HepG2 (cell line): ENCODE measurements at regions not wholly inside any gene's neighbourhood (a gene's known extent, or its start where the extent isn't known, plus 50 kb on each side); places are given as distances from the start of the nearest gene placed in this dataset.

Source experiments
- ATAC-seq: fragments of 200-7000 bp; cut with Tn5 transposase; 3 replicates; pipeline ENCODE4 v1.9.1; 2020; ENCODE audit warnings: mild to moderate bottlenecking, moderate library complexity
- BruUV-seq: library from RNA; stranded (reverse); fragments of 400-500 nt; replicated peaks from 2 replicates; lab custom pipeline; 2021; lab: Mats Ljungman, UMichigan
- CTCF ChIA-PET: fragments of 300-600 bp; formaldehyde crosslinking; extraction: SDS; loops from one replicate; lab custom pipeline; 2021; ENCODE audit warnings: low total read pairs, inconsistent platforms, low intra/inter-chr PET ratio; lab: Yijun Ruan, JAX
- POLR2A ChIA-PET: fragments of 350-600 bp; sonication (Branson Sonifier 250); formaldehyde crosslinking; loops from one replicate; lab custom pipeline; 2020; ENCODE audit warnings: antibody characterized with exemption, inconsistent platforms; lab: Yijun Ruan, JAX
- DNase-seq: peaks from one replicate; pipeline ENCODE4 v3.0.0-alpha.2; 2015; ENCODE audit warnings: low spot score
- FAIRE-seq: peaks from 3 replicates; lab custom pipeline; 2011; peaks lifted over from hg19 to GRCh38; lab: Jason Lieb, UNC
- H2AFZ ChIP-seq: one replicate; pipeline ENCODE4 v1.6.1; 2011; ENCODE audit warnings: low read length, inconsistent platforms
- H3K27ac ChIP-seq: fragments of 300-600 bp; 3 replicates; pipeline ENCODE4 v1.8.0; 2011; ENCODE audit warnings: mixed run types, mild to moderate bottlenecking, mixed read lengths, low read length, inconsistent platforms; ENCODE audit not compliant: insufficient read depth; ENCODE audit errors: extremely low read length
- H3K27me3 ChIP-seq, 2 experiments: fragments of 200-600 bp in 1 of 2; 2 replicates in 1 of 2; 3 replicates in 1 of 2; pipeline versions ENCODE4 v1.6.0 to v1.8.0; 2011; ENCODE audit warnings: low read length in 2 of 2, mild to moderate bottlenecking in 2 of 2, moderate library complexity in 2 of 2, inconsistent platforms in 1 of 2; ENCODE audit not compliant: insufficient read depth in 2 of 2, control insufficient read depth in 1 of 2
- H3K36me3 ChIP-seq, 2 experiments: fragments of 200-600 bp in 1 of 2; replicated peaks in 1 of 2; 2 replicates in 1 of 2; 3 replicates in 1 of 2; pipeline versions ENCODE4 v1.5.1 to v1.8.0; 2011; ENCODE audit warnings: low read length in 2 of 2, inconsistent platforms in 1 of 2; ENCODE audit not compliant: insufficient read depth in 2 of 2, control insufficient read depth in 1 of 2
- H3K4me1 ChIP-seq: 2 replicates; pipeline ENCODE4 v1.5.1; 2012; ENCODE audit warnings: low read length, inconsistent platforms; ENCODE audit not compliant: insufficient read depth
- H3K4me2 ChIP-seq: 2 replicates; pipeline ENCODE4 v1.6.0; 2011; ENCODE audit warnings: low read depth, low read length, inconsistent platforms
- H3K4me3 ChIP-seq, 3 experiments: fragments of 200-600 bp in 1 of 3; sonication (generic), shearing (Covaris generic) in 1 of 3; replicated peaks in 1 of 3; 2 replicates each; pipeline ENCODE4 v1.5.1; 2011 to 2016; ENCODE audit warnings: low read length in 3 of 3, inconsistent platforms in 2 of 3, low read depth in 2 of 3, mild to moderate bottlenecking in 2 of 3, control low read depth in 1 of 3, mixed read lengths in 1 of 3; ENCODE audit not compliant: insufficient read depth in 1 of 3
- H3K79me2 ChIP-seq: one replicate; pipeline ENCODE4 v1.6.1; 2011; ENCODE audit warnings: low read length, inconsistent platforms; ENCODE audit not compliant: insufficient read depth
- H3K9ac ChIP-seq: 2 replicates; pipeline ENCODE4 v1.6.0; 2011; ENCODE audit warnings: mild to moderate bottlenecking, low read depth, low read length, inconsistent platforms; ENCODE audit not compliant: insufficient read depth
- H3K9me3 ChIP-seq: 2 replicates; pipeline ENCODE4 v1.5.1; 2012; ENCODE audit warnings: mild to moderate bottlenecking, low read length
- H4K20me1 ChIP-seq: 2 replicates; pipeline ENCODE4 v1.6.0; 2011; ENCODE audit warnings: inconsistent platforms, mild to moderate bottlenecking, low read length, moderate library complexity; ENCODE audit not compliant: insufficient read depth
- CHD4 ChIP-seq: fragments of 200-600 bp; sonication (generic); IDR thresholded peaks from 2 replicates; pipeline ENCODE4 v1.7.0; 2017; ENCODE audit warnings: mild to moderate bottlenecking, low read length, borderline replicate concordance
- GLMP ChIP-seq: sonication (generic); formaldehyde crosslinking; IDR thresholded peaks from 2 replicates; pipeline ENCODE4 v1.9.0; 2021; ENCODE audit warnings: missing genetic modification reagents, mild to moderate bottlenecking, borderline replicate concordance
- TAF1 ChIP-seq: sonication (generic); formaldehyde crosslinking; IDR thresholded peaks from 2 replicates; pipeline ENCODE4 v1.4.0; 2020; ENCODE audit warnings: missing genetic modification reagents
- ZBTB10 ChIP-seq: sonication (generic); formaldehyde crosslinking; IDR thresholded peaks from 2 replicates; pipeline ENCODE4 v1.4.0; 2020; ENCODE audit warnings: missing genetic modification reagents, borderline replicate concordance
- WGBS: methylation state at CpG from one replicate; pipeline ENCODE4 v1.1.6; 2017; ENCODE audit warnings: low lambda C conversion rate; 5-methylcytosine and 5-hydroxymethylcytosine counted together
- in situ Hi-C: cut with HindIII; loops from 2 replicates; pipeline ENCODE4 v1.10.0; 2017; ENCODE audit warnings: low pct_unique_long_range_greater_than_20kb; ENCODE audit not compliant: extremely low pct_ligation_motif_present
- intact Hi-C: fragments of 100-400 bp; cut with micrococcal nuclease; formaldehyde crosslinking; loops from one replicate; pipeline ENCODE4 v1.10.0; 2022; ENCODE audit not compliant: unreplicated experiment

- 13% methylated on average over 3 of the region's 3 CpGs for WGBS
- Histone ChIP-seq H2AFZ (no peak overlapping the region), H3K9me3 (no peaks in the 10 kb centered on the region), H3K9ac (no peak overlapping the region), H3K27ac (no peak overlapping the region), H3K4me2 (no peak overlapping the region), H3K4me1 (no peaks in the 10 kb centered on the region), H3K36me3 (no peaks in the 10 kb centered on the region), H3K4me3 (no peak overlapping the region), H3K79me2 (no peaks in the 10 kb centered on the region), H3K27me3 (no peaks in the 10 kb centered on the region), H4K20me1 (no peaks in the 10 kb centered on the region)
- intact Hi-C loops: no loop called here
- no TSS peak for BruUV-seq
- ChIA-PET POLR2A (no interaction called here), CTCF (no interaction called here)
- ATAC-seq (no peak), FAIRE-seq (no peak), DNase-seq (no peak)
- TF ChIP-seq TAF1 (CRISPR knock-in tag): no peak
- no peak for TF ChIP-seq ZBTB10 (CRISPR knock-in tag)
- TF ChIP-seq GLMP (CRISPR knock-in tag): no peak
- no peak for TF ChIP-seq CHD4
- in situ Hi-C loops: no loop called here
Measured at GRCh38 chr1:57894315-57894714, 470.5 kb upstream of the DAB1 start.
